Hindlimb muscle (tissue), 1 donor: ENCODE measurements at regions not wholly inside any gene's neighbourhood (a gene's known extent, or its start where the extent isn't known, plus 50 kb on each side); places are given as distances from the start of the nearest gene placed in this dataset.
"Not testable (repeated sequence)": the region's sequence is repeated elsewhere in the genome, so short reads cannot be mapped to it uniquely, and the experiment has no call there.

ENCODE experiments used
- DNase-seq: peaks from one replicate; pipeline ENCODE4 v3.0.0-alpha.2; 2013

- DNase-seq, result no peak
Observed at GRCh38 chr18:55918444-55918843, 330.5 kb upstream of the TCF4 start.

- no peak for DNase-seq
Observed at GRCh38 chr18:55912919-55913318, 324.9 kb upstream of the TCF4 start.

GRCh38 chr18:55912071-55912470 is 324.1 kb upstream of the TCF4 start:
- no peak for DNase-seq

- DNase-seq, result no peak
Observed at GRCh38 chr18:55910296-55910695, 322.3 kb upstream of the TCF4 start.

GRCh38 chr18:55908901-55909366 is 320.9 kb upstream of the TCF4 start:
- peak; percentile 57 for DNase-seq

DNA sequence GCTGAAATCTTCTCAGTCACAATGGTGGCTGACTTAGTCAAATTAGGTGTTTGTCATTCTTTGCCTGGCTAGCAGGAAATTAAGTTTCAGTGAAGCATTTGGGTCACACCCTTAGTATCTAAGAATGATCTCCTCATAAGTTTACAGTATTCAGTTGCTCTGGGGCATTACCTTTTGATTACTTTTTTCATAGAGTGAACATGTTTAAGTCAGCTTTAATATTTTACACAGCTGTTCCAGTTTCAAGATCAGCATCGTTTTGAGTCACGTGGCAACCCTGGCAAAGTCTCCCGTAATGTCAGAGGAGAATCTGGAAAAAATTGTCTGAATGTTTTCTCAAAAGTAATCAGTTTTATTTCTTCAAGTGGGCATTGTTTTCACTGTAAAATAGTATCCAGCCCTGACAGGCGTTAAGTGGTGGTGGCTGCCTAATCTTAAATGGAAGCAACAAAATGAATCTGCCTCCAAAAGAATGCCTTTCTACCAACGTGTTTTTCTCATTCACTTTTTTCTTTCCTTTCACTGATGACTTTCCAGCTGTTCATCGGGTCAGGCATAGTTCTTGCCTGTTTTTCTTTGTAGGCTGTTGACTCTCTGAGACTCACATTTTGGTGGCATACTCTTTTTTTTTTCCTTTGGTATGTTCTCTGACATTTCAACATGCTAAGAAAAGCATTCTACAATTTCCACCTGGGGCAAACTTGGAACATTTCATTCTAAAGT is 319.6 kb upstream of the TCF4 start:
- peak; percentile 77 for DNase-seq

- no peak for DNase-seq
Observed at GRCh38 chr18:55906536-55906935, 318.5 kb upstream of the TCF4 start.

DNA sequence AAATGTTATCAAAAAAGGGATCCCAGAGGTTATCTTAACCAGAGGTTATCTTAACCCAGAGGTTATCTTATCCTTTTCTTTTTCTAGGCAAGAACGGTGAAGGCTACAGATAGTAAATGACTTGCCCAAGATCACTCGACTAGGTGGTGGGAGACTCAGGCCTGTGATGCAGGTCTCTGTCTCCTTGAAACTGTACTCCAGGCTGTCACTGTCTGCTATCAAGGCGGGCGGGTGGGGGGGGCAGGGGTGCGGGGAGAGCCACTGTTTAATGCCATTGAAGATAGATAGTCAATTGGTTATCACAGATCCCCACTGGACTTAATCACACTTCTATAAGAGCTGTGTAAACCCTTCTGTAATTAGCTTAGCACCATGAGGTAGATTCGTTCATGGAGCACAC is 315.9 kb upstream of the TCF4 start:
- DNase-seq, result no peak

GRCh38 chr18:55900380-55900779 is 312.4 kb upstream of the TCF4 start:
- no peak for DNase-seq

GRCh38 chr18:55897091-55897689 is 309.2 kb upstream of the TCF4 start:
- no peak for DNase-seq

DNA sequence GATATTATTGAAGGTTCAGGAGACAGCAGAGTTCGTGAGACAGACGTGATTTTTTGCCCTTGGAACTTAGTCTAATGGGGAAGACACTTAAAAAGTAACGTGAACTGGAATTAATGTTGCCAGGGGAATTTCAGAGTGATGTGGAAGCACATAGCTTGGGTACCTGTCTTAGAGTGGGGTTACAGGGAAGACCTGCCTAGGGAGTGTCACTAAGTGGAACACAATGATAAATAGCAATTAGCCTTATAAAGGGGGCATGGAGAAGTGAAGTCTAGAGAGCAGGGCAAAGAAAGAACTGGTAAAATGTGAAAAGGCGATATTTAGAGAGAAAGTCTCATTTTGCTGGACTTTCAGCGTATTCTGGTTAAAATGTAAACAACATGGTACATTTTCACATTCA is 306.0 kb upstream of the TCF4 start:
- no peak for DNase-seq

GRCh38 chr18:55892862-55893813 is 305.1 kb upstream of the TCF4 start:
- not testable (repeated sequence) for DNase-seq

DNA sequence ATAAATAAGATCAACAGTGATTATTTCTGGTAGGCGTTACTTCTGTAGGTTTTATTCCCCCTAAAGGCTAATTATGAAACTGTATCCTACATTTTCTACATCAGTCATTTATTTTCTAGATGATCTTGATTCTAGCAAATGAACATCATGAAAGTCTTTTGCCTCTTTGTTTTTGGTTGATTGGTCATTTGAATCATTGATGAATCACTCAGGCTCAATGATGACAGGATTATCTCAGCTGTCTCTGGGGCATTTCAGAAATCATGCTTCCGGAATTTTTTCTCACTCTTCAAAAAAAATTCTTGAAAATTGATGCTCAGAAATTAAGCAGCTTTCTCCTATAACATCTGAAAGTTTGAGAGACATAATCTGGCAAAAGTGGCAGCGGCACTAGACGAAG is 298.9 kb upstream of the TCF4 start:
- DNase-seq, result no peak

DNA sequence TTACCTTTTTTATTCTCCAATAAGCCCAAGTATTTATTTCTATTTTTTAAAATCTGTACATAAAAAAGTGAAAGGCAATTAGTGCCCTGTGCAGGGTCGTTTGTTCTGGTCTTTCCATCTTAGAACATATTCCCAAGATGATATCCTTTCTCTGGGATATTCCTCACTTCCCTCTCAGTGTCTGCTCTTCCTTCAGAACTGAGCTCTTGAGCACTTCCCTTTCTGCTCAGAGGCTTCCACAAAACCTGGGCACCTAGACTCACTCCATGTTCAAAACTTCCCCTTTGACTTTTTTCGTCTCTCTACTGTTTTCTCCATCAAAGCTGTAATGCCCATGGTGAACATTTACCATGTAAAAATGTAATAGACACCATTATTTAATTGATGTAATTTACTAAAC is 296.5 kb upstream of the TCF4 start:
- DNase-seq, result no peak

DNA sequence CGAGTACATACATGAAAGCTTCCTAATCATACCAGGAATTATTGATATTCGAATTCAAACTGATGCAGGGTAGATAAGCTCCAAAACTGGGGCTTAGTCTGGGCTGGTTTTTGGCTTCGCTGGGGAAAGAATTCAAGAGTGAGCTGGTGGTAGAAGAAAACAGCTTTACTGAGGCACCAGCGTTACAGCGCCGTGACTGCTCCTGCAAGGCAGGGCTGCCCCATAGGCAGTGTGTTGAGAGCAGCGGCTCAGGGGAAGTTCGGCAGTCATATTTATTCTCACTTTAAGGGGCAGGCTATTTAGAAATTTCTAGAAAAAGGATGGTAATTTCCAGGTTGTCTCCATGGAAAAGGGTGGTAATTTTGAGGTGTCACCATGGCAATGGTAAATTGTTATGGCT is 292.6 kb upstream of the TCF4 start:
- DNase-seq, result no peak

- DNase-seq, result no peak
Observed at GRCh38 chr18:55879331-55879730, 291.3 kb upstream of the TCF4 start.

DNA sequence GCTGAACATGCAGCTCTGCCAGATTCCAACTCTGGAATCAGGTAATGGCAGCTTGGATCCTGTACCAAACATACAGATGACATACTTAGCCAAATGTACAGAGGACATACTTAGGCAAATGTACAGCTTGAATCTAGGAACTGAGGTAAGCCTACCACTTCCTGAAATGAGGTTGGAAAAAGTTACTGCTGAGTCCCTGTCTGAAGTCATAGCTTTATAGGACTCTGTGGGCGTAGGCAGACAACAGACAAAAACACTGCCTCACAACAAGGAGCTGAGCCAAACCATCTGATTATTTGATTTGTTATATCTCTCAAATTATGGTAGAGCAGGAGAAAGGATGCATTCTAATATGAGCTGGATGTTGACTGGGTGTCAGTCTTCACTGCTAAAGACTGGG is 290.2 kb upstream of the TCF4 start:
- DNase-seq, result no peak

DNA sequence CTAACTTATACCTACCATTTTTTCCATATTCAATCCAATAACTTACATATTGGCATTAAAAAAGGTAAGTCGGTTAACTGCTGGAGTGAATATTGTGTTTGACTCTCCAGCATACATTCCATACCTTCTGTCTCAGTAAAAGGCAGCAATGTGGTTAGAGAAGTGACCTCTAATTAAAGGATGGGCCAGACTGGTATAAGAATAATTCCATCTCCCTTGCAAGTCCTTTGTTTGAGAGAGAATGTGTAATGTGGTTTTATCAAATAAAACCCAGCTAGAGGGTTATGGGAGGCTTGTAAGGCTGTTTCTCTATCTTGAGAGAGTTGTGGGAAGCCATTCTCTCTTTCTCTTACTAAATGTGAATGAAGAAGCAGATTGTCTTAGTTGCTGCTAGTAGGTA is 289.3 kb upstream of the TCF4 start:
- no peak for DNase-seq

DNA sequence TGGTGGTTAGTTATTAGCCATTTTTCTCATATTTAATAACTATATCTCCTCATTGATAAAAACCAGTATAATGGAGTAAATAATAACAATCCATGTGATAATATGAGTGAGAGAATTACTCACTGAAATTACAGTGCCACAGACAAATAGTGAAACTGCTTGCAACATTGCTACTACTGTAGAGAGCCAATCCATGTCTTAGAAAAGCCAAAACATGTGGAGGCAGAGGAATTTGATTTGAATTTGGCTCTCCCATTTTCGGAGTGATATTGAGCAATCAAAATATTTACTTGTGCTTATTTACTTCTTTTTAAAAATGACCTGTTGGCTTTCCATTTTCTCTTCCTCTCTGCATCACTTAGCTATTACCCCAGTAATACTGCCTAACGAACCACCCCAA is 288.3 kb upstream of the TCF4 start:
- DNase-seq, result no peak

- DNase-seq, result no peak
Observed at GRCh38 chr18:55875371-55875901, 287.4 kb upstream of the TCF4 start.

DNA sequence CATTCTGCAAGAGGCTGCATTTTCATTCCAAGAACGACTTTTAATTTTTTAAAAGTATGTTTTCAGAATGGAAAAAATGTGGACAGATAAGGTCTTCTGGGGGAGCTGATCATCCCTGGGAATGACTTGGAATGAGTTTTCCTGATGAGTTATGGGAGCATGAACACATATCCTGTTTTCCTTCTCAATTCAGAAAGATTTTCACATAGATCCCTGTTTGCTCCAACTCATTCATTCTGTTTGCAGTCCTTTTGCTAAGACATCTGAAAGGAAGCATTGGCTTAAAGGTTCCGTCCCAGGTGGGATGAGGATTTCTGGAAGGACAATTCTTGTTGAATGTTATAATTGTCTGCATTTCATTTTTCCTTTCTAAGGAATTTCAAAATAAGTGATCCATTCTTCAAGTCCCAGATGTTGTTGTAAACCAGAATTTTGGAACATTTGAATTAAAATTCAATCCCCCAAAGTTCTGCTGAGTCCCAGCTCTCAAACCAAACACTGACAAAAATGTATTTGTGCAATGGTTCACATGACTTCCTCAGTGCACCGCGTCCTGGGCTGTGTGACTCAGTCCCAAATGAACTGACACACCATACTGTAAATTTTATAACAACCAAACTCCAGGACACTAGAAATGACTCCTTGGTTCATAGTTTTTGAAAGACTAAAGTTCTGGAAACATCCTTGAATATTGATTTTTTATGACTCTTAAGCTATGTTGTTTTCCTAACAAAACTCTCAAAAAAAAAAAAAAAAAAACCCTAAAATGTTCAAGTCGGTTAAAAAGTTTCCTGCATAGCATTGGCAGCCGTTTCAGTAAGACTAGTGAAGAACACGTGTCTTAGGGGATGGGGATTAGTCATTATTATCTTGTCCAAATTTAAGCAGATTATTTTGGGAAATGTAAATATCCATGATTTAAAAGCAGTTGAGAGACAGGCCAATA is 281.8 kb upstream of the TCF4 start:
- peak; percentile 86 for DNase-seq

DNA sequence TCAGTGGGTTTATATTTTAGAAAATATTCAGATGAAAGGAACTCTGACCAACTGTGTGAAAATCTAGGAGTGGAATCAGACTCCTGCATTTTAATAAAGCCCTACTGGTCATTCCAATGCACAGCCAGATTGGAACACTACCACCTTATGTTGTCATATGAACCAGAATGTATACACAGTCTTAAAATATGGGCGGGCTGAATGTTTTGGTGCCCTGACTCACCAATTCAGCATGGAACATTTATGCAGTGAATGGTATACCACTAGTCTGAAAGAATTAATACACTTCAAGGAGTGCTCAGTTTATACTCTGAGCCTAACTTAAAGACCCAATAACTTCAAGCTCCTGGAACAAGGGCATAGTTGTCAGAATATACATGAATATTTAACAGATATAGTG is 280.9 kb upstream of the TCF4 start:
- DNase-seq, result no peak
